BJ (cell line): ENCODE measurements at regions not wholly inside any gene's neighbourhood (a gene's known extent, or its start where the extent isn't known, plus 50 kb on each side); places are given as distances from the start of the nearest gene placed in this dataset.

Experiments
- CTCF ChIA-PET: fragments of 350-600 bp; formaldehyde crosslinking; extraction: SDS; loops from one replicate; lab custom pipeline; 2021; ENCODE audit warnings: antibody characterized with exemption, inconsistent platforms; lab: Yijun Ruan, JAX
- POLR2A ChIA-PET: fragments of 300-600 bp; sonication (Branson Sonifier 250); formaldehyde crosslinking; extraction: SDS; loops from one replicate; lab custom pipeline; 2021; ENCODE audit warnings: antibody characterized with exemption; lab: Charles Lee
- DNase-seq: peaks from one replicate; pipeline ENCODE4 v3.0.0-alpha.2; 2011; ENCODE audit warnings: low read depth
- H3K27me3 ChIP-seq: 2 replicates; pipeline ENCODE4 v1.6.0; 2011; ENCODE audit warnings: low read length; ENCODE audit not compliant: control insufficient read depth, insufficient read depth
- H3K36me3 ChIP-seq: 2 replicates; pipeline ENCODE4 v1.5.1; 2011; ENCODE audit warnings: low read length; ENCODE audit not compliant: control insufficient read depth, insufficient read depth
- H3K4me3 ChIP-seq: 2 replicates; pipeline ENCODE4 v1.5.1; 2011; ENCODE audit warnings: low read depth, mild to moderate bottlenecking, control low read depth, low read length
- TF ChIP-seq, protein P1 (sequence below): IDR thresholded peaks from 2 replicates; pipeline ENCODE4 v1.5.1; 2011; ENCODE audit warnings: low read depth, mild to moderate bottlenecking, control low read depth, inconsistent platforms, low read length, moderate library complexity; ENCODE audit not compliant: insufficient read depth

DNA sequence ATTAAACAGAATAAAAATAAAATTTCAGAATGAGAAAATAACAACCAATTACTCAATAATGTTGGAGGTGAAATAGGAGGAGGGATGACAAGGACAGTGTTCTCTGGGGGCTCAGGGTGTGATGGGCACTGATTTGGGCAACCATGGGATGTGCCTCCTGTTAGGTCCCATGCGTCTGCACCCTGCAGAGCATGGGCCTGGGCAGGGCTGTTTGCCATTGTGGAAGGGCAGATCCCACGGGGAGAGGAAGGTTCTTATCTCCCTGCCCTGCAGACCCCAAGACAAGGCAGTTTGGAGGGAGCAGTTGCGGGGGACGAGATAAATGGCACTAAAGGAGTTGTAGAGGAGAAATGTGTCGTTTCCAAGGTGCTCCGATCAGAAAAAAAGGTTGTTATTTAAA lies 206.3 kb downstream of the THBS2 start:
- ChIA-PET CTCF (no interaction called here), POLR2A (no interaction called here)
- DNase-seq: no peak
- TF ChIP-seq, protein P1, sequence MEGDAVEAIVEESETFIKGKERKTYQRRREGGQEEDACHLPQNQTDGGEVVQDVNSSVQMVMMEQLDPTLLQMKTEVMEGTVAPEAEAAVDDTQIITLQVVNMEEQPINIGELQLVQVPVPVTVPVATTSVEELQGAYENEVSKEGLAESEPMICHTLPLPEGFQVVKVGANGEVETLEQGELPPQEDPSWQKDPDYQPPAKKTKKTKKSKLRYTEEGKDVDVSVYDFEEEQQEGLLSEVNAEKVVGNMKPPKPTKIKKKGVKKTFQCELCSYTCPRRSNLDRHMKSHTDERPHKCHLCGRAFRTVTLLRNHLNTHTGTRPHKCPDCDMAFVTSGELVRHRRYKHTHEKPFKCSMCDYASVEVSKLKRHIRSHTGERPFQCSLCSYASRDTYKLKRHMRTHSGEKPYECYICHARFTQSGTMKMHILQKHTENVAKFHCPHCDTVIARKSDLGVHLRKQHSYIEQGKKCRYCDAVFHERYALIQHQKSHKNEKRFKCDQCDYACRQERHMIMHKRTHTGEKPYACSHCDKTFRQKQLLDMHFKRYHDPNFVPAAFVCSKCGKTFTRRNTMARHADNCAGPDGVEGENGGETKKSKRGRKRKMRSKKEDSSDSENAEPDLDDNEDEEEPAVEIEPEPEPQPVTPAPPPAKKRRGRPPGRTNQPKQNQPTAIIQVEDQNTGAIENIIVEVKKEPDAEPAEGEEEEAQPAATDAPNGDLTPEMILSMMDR: no peak
- Histone ChIP-seq H3K4me3 (no peak overlapping the region), H3K27me3 (no peaks in the 10 kb centered on the region), H3K36me3 (no peaks in the 10 kb centered on the region)

DNA sequence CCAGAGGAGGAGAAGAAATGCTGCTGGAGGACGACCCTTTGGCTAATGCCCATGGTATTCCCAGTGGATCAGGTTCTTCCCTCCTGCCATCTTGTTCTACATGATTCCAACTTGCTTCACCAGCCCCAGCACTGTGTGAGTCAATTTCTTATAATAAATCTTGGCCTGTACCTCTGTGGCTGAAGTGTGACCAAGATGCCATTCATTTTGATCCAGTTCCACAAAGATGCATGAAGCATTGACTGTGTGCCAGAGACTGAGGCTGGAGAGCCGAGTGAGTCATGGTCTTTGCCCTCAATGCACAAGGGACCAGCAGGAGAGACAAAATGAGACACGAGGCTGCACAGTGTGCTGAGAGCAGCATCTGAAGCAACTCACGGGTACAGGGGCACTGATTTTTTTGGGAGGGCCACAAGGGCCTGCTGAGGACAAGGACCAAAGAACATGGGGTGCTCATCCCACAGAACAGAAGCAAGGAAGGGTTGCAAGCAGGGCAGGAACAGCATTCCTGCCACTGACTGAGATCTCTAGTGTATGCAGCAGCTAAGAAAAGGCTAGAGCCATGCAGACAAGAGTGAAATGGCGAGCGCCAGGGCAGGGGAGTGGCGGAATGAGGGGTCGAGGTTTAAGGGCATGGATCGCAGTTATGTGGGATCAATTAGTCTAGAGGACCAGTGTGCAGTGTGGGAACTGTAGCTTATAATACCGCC lies 207.0 kb downstream of the THBS2 start:
- no peak for DNase-seq
- H3K27me3 ChIP-seq: no peaks in the 10 kb centered on the region
- no peak overlapping the region for H3K4me3 ChIP-seq
- CTCF ChIA-PET: no interaction called here
- POLR2A ChIA-PET: no interaction called here
- TF ChIP-seq, protein P1: no peak
- no peaks in the 10 kb centered on the region for H3K36me3 ChIP-seq

DNA sequence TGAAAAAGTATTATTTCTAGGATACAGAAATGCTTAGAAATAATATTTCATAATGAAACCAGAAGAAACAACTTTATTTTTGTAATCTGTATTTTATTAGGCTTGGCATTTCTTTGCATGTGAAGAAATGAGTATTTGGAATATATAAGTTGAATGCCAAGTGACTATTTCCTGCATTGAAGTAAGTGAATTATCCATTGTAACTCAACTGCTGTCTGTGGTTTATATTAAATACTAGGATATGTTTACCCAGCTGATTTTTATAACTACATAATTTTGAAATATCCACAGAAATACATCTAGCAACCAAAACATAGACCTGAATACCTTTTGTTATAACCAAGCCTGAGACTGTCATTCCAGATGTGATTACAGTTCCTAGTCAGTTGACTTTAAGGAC lies 207.6 kb downstream of the THBS2 start:
- Histone ChIP-seq H3K27me3 (no peaks in the 10 kb centered on the region), H3K36me3 (no peaks in the 10 kb centered on the region), H3K4me3 (no peak overlapping the region)
- CTCF ChIA-PET: no interaction called here
- TF ChIP-seq, protein P1: no peak
- DNase-seq: no peak
- POLR2A ChIA-PET: no interaction called here

DNA sequence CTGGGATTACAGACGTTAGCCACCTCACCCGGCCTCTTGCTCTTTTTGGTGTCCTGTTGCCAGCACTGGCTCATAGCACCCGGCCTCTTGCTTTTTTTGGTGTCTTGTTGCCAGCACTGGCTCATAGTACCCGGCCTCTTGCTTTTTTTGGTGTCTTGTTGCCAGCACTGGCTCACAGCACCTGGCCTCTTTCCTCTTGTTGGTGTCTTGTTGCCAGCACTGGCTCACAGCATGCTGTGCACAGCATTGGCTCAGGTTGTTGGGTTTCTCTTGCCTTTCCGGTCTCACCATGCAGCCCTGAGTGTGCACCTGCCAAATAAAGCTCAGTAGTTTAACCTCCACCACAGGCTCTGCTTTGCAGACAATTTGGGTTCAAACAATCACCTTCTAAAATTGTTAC lies 208.2 kb downstream of the THBS2 start:
- TF ChIP-seq, protein P1: no peak
- DNase-seq: no peak
- H3K27me3 ChIP-seq: no peaks in the 10 kb centered on the region
- ChIA-PET POLR2A (no interaction called here), CTCF (interaction anchor here (0.5 kb wide), 1 partner anchor 76 kb away, joined by 3 read pairs; no protein-coding TSS in a partner anchor)
- no peaks in the 10 kb centered on the region for H3K36me3 ChIP-seq
- no peak overlapping the region for H3K4me3 ChIP-seq

DNA sequence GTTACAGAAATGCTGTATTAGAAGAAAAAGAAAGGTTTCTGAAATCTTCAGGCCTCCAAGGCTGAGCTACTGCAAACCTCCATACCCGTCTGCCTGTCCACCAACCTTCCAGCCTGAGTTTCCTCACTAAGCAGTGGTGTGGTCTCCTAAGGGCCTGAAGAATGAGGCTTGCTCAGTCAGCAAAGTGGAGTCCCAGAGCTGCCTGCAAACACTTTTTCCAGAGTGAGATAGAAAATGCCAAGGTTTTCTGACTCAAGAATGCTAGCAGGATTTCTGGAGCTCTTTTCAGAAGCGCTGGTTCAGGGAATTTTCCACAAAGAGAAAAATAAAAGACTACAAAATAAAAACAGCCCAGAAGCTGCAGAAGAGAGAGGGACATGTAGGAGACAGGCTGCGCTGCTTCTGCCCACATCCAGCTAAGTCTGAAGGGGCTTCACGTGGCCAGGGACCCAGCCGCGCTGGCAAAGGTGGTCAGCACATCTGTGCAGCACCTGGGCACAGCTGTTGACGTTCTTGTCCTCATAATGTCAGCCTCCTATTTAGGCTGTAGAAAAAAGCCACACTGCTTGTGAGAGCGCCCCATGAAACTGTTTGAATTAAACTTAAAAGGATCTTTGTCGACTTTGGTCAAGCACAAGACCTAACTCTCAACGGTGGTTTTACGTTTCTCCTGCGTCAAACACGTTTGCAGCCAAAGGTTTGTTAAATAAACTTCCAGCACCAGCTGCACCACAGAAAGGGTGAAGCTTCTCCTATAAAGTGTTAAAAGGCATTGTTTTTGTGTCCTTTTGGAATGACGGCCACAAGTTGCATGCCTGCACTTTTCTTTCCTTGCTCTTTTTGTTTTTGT lies 209.0 kb downstream of the THBS2 start:
- ChIA-PET CTCF (no interaction called here), POLR2A (no interaction called here)
- TF ChIP-seq, protein P1: no peak
- no peak for DNase-seq
- Histone ChIP-seq H3K36me3 (no peaks in the 10 kb centered on the region), H3K27me3 (no peaks in the 10 kb centered on the region), H3K4me3 (no peak overlapping the region)
